Common myeloid progenitor, CD34-positive (primary cell): ENCODE measurements at regions not wholly inside any gene's neighbourhood (a gene's known extent, or its start where the extent isn't known, plus 50 kb on each side); places are given as distances from the start of the nearest gene placed in this dataset.

Experiments used
- CTCF ChIA-PET: fragments of 350-600 bp; sonication (Branson Sonifier 250); formaldehyde crosslinking; loops from one replicate; lab custom pipeline; 2021; ENCODE audit warnings: antibody characterized with exemption; lab: Charles Lee
- POLR2A ChIA-PET: fragments of 350-600 bp; sonication (Branson Sonifier 250); formaldehyde crosslinking; loops from one replicate; lab custom pipeline; 2021; ENCODE audit warnings: antibody characterized with exemption; lab: Charles Lee
- DNase-seq, 3 donors: peaks; one replicate each; pipeline versions ENCODE4 v3.0.0 to v3.0.0-alpha.2; 2013
- H3K27ac ChIP-seq, 2 experiments: 1 replicate in 1 of 2; 2 replicates in 1 of 2; pipeline ENCODE4 v1.7.0; 2013; ENCODE audit warnings: inconsistent platforms in 2 of 2, low read length in 2 of 2, mild to moderate bottlenecking in 2 of 2, low read depth in 1 of 2, moderate library complexity in 1 of 2; ENCODE audit not compliant: severe bottlenecking in 2 of 2, insufficient read depth in 1 of 2, poor library complexity in 1 of 2
- H3K27me3 ChIP-seq, 5 experiments: replicated peaks in 2 of 5; 1 replicate in 3 of 5; 2 replicates in 2 of 5; pipeline versions ENCODE4 v1.6.1 to v1.7.0; 2013; ENCODE audit warnings: low read length in 4 of 5, mild to moderate bottlenecking in 2 of 5, moderate library complexity in 2 of 5, inconsistent platforms in 1 of 5; ENCODE audit not compliant: insufficient read depth in 5 of 5, control insufficient read depth in 4 of 5
- H3K36me3 ChIP-seq, 4 experiments: 1 replicate in 2 of 4; 2 replicates in 2 of 4; pipeline versions ENCODE4 v1.6.1 to v1.7.0; 2013; ENCODE audit warnings: low read length in 3 of 4, control low read depth in 1 of 4, mild to moderate bottlenecking in 1 of 4; ENCODE audit not compliant: control insufficient read depth in 4 of 4, insufficient read depth in 4 of 4
- H3K4me1 ChIP-seq, 4 experiments: 1 replicate in 3 of 4; 2 replicates in 1 of 4; pipeline versions ENCODE4 v1.6.1 to v1.7.1; 2013; ENCODE audit warnings: low read length in 3 of 4, mild to moderate bottlenecking in 3 of 4, control low read depth in 1 of 4, inconsistent platforms in 1 of 4, moderate library complexity in 1 of 4; ENCODE audit not compliant: control insufficient read depth in 4 of 4, insufficient read depth in 4 of 4; ENCODE audit errors: control extremely low read depth in 1 of 4
- H3K4me3 ChIP-seq, 7 experiments: 1 replicate in 4 of 7; 2 replicates in 3 of 7; pipeline versions ENCODE4 v1.5.1 to v1.7.0; 2013; ENCODE audit warnings: mild to moderate bottlenecking in 7 of 7, low read length in 6 of 7, moderate library complexity in 6 of 7, inconsistent platforms in 2 of 7, low read depth in 2 of 7, control low read depth in 1 of 7; ENCODE audit not compliant: insufficient read depth in 4 of 7, control insufficient read depth in 1 of 7; ENCODE audit errors: extremely low read depth in 1 of 7
- H3K9me3 ChIP-seq, 5 experiments: 1 replicate in 4 of 5; 2 replicates in 1 of 5; pipeline versions ENCODE4 v1.6.1 to v1.7.1; 2013; ENCODE audit warnings: low read length in 4 of 5, mild to moderate bottlenecking in 2 of 5, inconsistent platforms in 1 of 5, low read depth in 1 of 5, moderate library complexity in 1 of 5; ENCODE audit not compliant: control insufficient read depth in 4 of 5, insufficient read depth in 2 of 5; ENCODE audit errors: control extremely low read depth in 1 of 5
- WGBS: methylation state at CpG from one replicate; pipeline ENCODE4 v1.1.5; 2013; ENCODE audit not compliant: insufficient coverage; 5-methylcytosine and 5-hydroxymethylcytosine counted together

DNA sequence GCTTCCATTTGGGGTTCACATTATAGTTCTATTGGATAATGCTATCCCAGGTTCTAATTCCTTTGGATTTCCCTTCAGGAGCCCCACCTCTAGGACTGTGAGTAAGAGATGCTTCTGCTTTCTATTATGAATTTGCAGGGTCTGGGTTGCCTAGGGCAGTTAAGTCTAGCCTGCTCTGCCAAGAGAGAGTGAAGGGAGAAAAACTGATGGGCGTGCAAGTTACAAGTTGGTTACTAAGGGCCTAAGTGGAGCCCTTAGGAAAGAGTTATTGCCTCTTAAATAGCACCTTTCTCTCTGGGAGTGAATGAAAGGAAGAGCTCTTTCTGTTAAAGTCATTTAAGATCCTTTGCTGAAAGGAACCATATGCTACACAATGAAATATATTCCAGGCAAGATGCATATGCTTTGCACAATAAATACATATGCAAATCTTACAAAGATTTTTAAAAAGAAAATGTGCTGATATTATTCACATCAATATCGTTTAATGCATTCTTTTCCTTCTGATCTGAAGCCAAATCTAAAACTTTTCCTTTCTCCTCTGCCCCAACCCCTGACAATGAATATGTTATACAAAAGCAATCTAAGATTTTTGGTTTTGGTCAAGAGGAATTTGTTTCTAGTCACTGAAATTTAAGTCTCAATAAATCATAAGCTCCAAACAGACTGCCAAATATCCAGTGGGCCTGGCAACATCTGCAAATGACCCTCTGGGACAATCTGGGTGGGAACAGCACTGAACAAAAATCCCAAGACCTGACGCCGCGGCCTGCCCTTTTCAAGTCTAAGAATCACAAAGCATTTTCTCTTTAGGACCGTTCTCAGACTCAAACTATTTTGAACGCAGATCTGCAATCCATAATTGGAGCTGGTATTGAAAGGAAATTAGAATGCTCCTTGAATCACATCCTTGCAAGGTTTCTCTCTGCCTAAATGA, 586.7 kb downstream of the ETNK1 start:
- POLR2A ChIA-PET, result no interaction called here
- no peak overlapping the region for H3K27ac ChIP-seq
- H3K36me3 ChIP-seq, result no peaks in the 10 kb centered on the region
- WGBS, result 100% methylated on average over 5 of the region's 7 CpGs
- CTCF ChIA-PET, result no interaction called here
- no peaks in the 10 kb centered on the region for H3K4me1 ChIP-seq
- H3K9me3 ChIP-seq, result peaks cover 0 to 11% (median 5%) of the 10 kb centered on the region in 5 experiments
- DNase-seq, result no peak
- H3K27me3 ChIP-seq, result no peaks in the 10 kb centered on the region
- H3K4me3 ChIP-seq, result no peak overlapping the region

DNA sequence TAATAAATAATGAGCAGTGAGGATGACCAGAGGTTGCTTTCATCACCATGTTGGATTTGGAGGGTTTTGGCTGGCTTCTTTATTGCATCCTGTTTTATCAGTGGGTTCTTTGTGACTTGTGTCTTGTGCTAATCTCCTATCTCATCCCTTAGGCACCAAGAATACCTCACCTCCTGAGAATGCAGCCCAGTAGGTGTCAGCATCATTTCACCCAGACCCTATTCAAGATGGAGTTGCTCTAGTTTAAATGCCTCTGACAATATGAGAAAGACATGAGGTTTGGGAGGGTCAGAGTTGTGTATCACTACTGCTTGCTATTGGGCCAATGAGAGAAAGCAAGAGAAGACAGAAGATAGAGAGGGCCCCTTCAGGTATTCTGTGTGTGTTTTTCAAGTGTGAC, 592.2 kb downstream of the ETNK1 start:
- Histone ChIP-seq H3K36me3 (no peaks in the 10 kb centered on the region), H3K9me3 (peaks cover 0 to 11% (median 5%) of the 10 kb centered on the region in 5 experiments), H3K27me3 (no peaks in the 10 kb centered on the region), H3K27ac (no peak overlapping the region), H3K4me1 (no peaks in the 10 kb centered on the region), H3K4me3 (no peak overlapping the region)
- POLR2A ChIA-PET, result no interaction called here
- CTCF ChIA-PET, result no interaction called here
- no peak for DNase-seq

DNA sequence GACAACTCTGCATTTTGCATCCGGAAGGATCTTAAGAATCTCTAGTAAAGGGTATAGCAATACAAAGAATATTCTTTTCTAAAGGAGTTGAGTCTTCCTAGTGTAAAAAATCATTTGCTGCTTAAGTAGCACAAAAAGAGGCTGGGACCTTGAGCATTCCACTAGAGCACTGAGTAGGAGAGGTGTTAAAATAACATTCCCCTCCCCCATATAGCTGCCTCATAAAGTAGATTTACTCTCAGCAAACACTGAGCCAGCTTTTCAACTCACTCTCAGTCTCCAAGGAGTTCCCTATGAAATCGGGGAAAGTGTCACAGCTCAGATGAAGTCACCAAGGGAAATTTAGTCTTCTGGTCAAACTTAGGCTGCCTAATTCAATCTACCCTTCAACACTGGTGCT, 592.7 kb downstream of the ETNK1 start:
- WGBS, result no CpG with 5 or more reads among the region's 2 CpGs
- DNase-seq, result no peak
- no peak overlapping the region for H3K27ac ChIP-seq
- no peaks in the 10 kb centered on the region for H3K27me3 ChIP-seq
- H3K9me3 ChIP-seq, result peaks cover 0 to 11% (median 5%) of the 10 kb centered on the region in 5 experiments
- H3K4me1 ChIP-seq, result no peaks in the 10 kb centered on the region
- POLR2A ChIA-PET, result no interaction called here
- no peaks in the 10 kb centered on the region for H3K36me3 ChIP-seq
- CTCF ChIA-PET, result no interaction called here
- no peak overlapping the region for H3K4me3 ChIP-seq

DNA sequence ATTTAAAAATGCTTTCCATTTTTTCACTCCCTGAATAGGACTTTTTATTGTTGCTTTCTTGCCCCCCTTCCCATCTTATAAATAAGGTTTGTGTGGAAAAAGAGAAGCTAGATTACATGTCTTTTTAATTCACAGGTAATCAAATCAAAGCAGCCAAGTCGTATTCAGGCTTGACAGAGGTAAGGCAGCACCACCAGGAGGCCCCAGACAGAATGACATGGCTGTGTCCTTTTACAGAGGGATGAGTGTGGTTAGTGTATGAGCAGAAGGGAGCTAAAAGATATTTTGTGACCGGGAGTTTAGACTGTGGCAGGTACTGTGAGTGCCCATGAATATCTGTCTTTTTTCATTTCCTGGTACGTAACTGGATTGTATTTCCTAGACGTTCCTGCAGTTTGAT, 596.1 kb downstream of the ETNK1 start:
- WGBS, result 89% methylated on average over 3 of the region's 4 CpGs
- POLR2A ChIA-PET, result no interaction called here
- Histone ChIP-seq H3K36me3 (no peaks in the 10 kb centered on the region), H3K4me3 (no peak overlapping the region), H3K27me3 (no peaks in the 10 kb centered on the region), H3K9me3 (peaks cover 0 to 3% (median under 1%) of the 10 kb centered on the region in 5 experiments), H3K27ac (no peak overlapping the region), H3K4me1 (no peaks in the 10 kb centered on the region)
- DNase-seq, result no peak
- CTCF ChIA-PET, result interaction anchor here (0.9 kb wide), 1 partner anchor 14 kb away, joined by 3 read pairs; no protein-coding TSS in a partner anchor

DNA sequence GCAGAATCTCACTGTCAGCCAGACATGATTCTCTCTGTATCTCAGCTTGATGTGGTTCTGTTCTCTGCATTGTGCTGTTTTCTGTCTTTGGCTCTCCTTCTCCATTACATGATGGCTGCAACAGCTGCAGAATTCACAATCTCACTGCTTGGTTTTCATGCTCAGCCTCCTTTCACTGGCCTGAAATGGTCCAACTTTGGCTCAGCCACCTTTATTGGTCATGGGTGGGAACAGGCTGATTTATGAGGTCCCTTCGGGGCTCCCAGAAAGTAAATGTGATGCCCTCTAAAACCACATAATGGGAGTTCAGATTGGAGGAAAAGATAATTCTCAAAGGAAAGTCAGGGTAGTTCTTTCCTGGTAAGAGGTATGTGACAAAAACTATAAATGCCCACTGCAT, 597.0 kb downstream of the ETNK1 start:
- Histone ChIP-seq H3K27ac (no peak overlapping the region), H3K36me3 (no peaks in the 10 kb centered on the region), H3K4me1 (no peaks in the 10 kb centered on the region), H3K4me3 (no peak overlapping the region), H3K9me3 (no peaks in the 10 kb centered on the region), H3K27me3 (no peaks in the 10 kb centered on the region)
- ChIA-PET POLR2A (no interaction called here), CTCF (no interaction called here)
- no peak for DNase-seq
- no CpG with 5 or more reads among the region's 1 CpG for WGBS

DNA sequence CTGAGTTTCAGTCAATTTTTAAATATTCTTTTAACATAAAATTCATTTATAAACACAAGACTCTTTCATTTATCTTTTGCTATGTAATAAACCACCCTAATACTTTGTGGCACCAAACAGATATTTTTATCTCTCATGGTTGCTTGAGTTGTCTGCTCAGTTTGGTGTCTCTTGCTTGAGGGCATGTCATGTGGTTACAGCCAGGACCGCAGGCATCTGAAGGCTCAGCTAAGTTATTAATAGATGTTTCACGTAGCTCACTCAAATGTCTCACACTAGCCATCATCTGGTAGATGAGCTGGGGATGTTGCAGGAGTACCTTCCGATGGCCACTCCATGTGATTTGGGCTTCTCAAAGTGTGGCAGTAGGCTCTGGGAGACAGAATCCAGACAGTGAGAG, 597.8 kb downstream of the ETNK1 start:
- 100% methylated on average over 1 of the region's 3 CpGs for WGBS

DNA sequence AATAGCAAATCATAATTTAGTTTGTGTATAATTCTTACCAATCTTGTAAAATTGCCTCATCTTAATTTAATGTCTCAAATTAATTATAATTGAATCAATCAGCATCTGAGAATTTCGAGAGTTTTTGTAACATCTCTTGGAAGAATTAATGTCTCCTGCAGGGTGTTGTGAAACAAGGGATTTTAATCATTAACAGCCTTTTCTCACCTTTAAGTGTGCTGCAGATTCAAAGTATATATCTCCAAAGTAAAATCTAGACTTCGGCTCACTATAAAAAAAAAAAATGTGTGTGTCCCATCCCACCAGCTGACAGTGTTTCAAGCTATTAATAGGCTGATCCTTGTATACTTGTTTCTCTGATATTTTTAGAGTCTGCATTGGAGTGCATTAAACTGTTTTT, 603.1 kb downstream of the ETNK1 start:
- CTCF ChIA-PET, result no interaction called here
- 100% methylated on average over 1 of the region's 2 CpGs for WGBS
- POLR2A ChIA-PET, result no interaction called here

More for the DNA sequence above, 597.8 kb downstream of the ETNK1 start:
- H3K9me3 ChIP-seq, result no peaks in the 10 kb centered on the region
- no peaks in the 10 kb centered on the region for H3K36me3 ChIP-seq
- CTCF ChIA-PET, result no interaction called here
- H3K4me1 ChIP-seq, result no peaks in the 10 kb centered on the region
- H3K27me3 ChIP-seq, result no peaks in the 10 kb centered on the region
- no peak overlapping the region for H3K27ac ChIP-seq
- POLR2A ChIA-PET, result no interaction called here
- no peak overlapping the region for H3K4me3 ChIP-seq
- DNase-seq, result no peak

More for the DNA sequence above, 603.1 kb downstream of the ETNK1 start:
- DNase-seq, result no peak
- Histone ChIP-seq H3K27ac (no peak overlapping the region), H3K4me3 (no peak overlapping the region), H3K27me3 (no peaks in the 10 kb centered on the region), H3K4me1 (no peaks in the 10 kb centered on the region), H3K36me3 (no peaks in the 10 kb centered on the region), H3K9me3 (no peaks in the 10 kb centered on the region)
